ENCODE measurements at regions not wholly inside any gene's neighbourhood (a gene's known extent, or its start where the extent isn't known, plus 50 kb on each side); places are given as distances from the start of the nearest gene placed in this dataset.

GRCh38 chr2:51829477-51829876 is 797.5 kb upstream of the NRXN1 start:
- no peak overlapping the region for H3K27ac ChIP-seq
- intact Hi-C loops (cut with DNase I), result no loop called here
- no peak for DNase-seq
- no peaks in the 10 kb centered on the region for H3K4me1 ChIP-seq
- H3K9me3 ChIP-seq, result no peaks in the 10 kb centered on the region
- no peak for ATAC-seq
- no peak overlapping the region for H3K4me3 ChIP-seq
- TF ChIP-seq, protein P1, sequence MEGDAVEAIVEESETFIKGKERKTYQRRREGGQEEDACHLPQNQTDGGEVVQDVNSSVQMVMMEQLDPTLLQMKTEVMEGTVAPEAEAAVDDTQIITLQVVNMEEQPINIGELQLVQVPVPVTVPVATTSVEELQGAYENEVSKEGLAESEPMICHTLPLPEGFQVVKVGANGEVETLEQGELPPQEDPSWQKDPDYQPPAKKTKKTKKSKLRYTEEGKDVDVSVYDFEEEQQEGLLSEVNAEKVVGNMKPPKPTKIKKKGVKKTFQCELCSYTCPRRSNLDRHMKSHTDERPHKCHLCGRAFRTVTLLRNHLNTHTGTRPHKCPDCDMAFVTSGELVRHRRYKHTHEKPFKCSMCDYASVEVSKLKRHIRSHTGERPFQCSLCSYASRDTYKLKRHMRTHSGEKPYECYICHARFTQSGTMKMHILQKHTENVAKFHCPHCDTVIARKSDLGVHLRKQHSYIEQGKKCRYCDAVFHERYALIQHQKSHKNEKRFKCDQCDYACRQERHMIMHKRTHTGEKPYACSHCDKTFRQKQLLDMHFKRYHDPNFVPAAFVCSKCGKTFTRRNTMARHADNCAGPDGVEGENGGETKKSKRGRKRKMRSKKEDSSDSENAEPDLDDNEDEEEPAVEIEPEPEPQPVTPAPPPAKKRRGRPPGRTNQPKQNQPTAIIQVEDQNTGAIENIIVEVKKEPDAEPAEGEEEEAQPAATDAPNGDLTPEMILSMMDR (IDR thresholded peaks at IDR 0.05), result no peak
- no peaks in the 10 kb centered on the region for H3K27me3 ChIP-seq
- H3K36me3 ChIP-seq, result no peaks in the 10 kb centered on the region

GRCh38 chr2:51825823-51826222 is 793.9 kb upstream of the NRXN1 start:
- no peak overlapping the region for H3K4me3 ChIP-seq
- DNase-seq (no peak), ATAC-seq (no peak)
- no peaks in the 10 kb centered on the region for H3K4me1 ChIP-seq
- TF ChIP-seq, protein P1 (IDR thresholded peaks at IDR 0.05), result no peak
- no peaks in the 10 kb centered on the region for H3K9me3 ChIP-seq
- H3K27ac ChIP-seq, result no peak overlapping the region
- intact Hi-C loops (cut with DNase I), result no loop called here
- no peaks in the 10 kb centered on the region for H3K27me3 ChIP-seq
- H3K36me3 ChIP-seq, result no peaks in the 10 kb centered on the region

DNA sequence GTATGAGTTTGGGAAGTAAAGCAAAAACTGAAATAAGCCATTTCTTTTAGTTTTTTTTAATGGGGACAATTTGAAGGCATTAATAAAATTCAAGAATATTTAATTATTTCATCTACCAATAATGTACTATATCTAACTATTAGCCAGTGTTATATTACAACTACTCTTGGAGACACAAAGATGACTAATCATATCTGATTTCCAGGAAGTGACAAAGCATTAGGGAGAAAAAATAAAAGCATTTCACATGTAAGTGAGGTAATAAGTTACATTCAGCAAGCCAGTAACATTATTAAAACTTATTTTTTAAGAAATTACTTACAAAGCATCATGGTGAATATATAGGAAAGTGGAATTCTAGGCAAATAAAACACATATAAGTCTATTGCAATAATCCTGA is 781.3 kb upstream of the NRXN1 start:
- ATAC-seq (no peak), DNase-seq (no peak)
- Histone ChIP-seq H3K27me3 (no peaks in the 10 kb centered on the region), H3K9me3 (no peaks in the 10 kb centered on the region), H3K4me3 (no peak overlapping the region), H3K4me1 (no peaks in the 10 kb centered on the region), H3K27ac (no peak overlapping the region), H3K36me3 (no peaks in the 10 kb centered on the region)
- intact Hi-C loops (cut with DNase I), result no loop called here
- TF ChIP-seq, protein P1 (IDR thresholded peaks at IDR 0.05), result no peak

DNA sequence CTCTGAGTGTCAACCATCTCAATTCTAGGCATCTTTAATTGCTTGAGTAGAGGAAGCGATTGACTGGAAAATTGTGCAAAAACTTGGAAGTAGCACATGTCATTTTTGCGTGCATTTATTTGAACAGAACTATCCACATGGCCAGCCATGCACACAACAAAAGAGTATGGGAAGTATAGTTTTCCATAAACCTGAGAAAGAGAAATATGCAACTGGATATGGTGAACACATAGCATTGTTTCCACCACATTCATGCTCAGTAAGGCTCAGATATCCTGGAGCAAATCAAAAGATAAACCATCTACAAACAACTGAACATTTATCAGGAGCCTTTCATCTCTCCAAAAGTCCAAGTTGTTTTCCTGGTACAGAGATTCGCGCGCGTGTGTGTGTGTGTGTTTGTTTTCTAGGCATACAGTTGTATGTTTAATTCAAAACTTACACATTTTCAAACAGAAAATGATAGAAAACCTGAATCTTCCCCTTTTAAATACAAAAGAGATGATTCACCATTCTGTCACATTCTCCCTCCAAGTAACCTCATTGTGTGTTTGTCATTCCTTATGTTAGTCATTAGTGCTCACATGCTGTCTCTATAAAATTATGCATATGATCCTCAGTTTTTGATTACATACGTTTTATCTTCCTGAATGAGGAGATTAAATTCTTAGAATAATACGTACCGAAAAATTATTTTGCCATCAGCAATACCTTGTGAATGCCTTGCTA is 780.4 kb upstream of the NRXN1 start:
- no peak for DNase-seq
- ATAC-seq, result no peak
- Histone ChIP-seq H3K27ac (no peak overlapping the region), H3K27me3 (no peaks in the 10 kb centered on the region), H3K36me3 (no peaks in the 10 kb centered on the region), H3K4me3 (no peak overlapping the region), H3K9me3 (no peaks in the 10 kb centered on the region), H3K4me1 (no peaks in the 10 kb centered on the region)
- TF ChIP-seq, protein P1 (IDR thresholded peaks at IDR 0.05), result no peak
- intact Hi-C loops (cut with DNase I), result no loop called here

DNA sequence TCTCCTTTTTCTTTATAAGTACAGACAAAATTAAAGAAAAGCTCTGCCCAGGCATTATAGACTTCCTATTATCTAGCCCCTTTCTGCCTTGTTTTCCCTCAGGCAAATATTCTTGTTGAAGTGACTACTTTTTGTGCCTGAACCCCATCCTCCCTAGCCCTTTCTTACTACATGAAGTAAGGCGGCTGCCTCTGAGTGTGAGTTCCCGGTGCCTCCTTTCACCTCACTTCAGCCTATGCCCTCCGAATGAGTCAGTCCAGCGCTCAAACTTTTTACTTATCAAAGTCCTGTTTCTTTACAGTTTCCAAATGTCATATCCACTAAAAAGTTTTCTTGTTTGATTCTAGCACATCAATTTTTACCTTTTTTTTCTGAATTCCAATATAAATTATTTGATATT is 778.3 kb upstream of the NRXN1 start:
- no peak overlapping the region for H3K27ac ChIP-seq
- no peaks in the 10 kb centered on the region for H3K36me3 ChIP-seq
- no peak overlapping the region for H3K4me3 ChIP-seq
- no peaks in the 10 kb centered on the region for H3K4me1 ChIP-seq
- intact Hi-C loops (cut with DNase I), result no loop called here
- H3K27me3 ChIP-seq, result no peaks in the 10 kb centered on the region
- no peak for ATAC-seq
- no peaks in the 10 kb centered on the region for H3K9me3 ChIP-seq
- TF ChIP-seq, protein P1 (IDR thresholded peaks at IDR 0.05), result no peak
- no peak for DNase-seq
